Keratinocyte (primary cell): ENCODE measurements at regions not wholly inside any gene's neighbourhood (a gene's known extent, or its start where the extent isn't known, plus 50 kb on each side); places are given as distances from the start of the nearest gene placed in this dataset.

Experiments
- EZH2 ChIP-seq: IDR thresholded peaks from one replicate; pipeline ENCODE4 v1.6.1; 2012; ENCODE audit warnings: inconsistent platforms, mild to moderate bottlenecking, low read length, moderate library complexity
- TF ChIP-seq, protein P1 (sequence below), 3 experiments: IDR thresholded peaks in 1 of 3; conservative IDR thresholded peaks in 1 of 3; optimal IDR thresholded peaks in 1 of 3; 2 replicates in 2 of 3; 3 replicates in 1 of 3; pipeline versions ENCODE3 to v1.5.1; 2011; ENCODE audit warnings: low read length in 3 of 3, mild to moderate bottlenecking in 3 of 3, moderate library complexity in 2 of 3, control low read depth in 1 of 3, inconsistent platforms in 1 of 3; ENCODE audit not compliant: insufficient read depth in 2 of 3; ENCODE audit errors: extremely low read depth in 1 of 3

- TF ChIP-seq, protein P1, sequence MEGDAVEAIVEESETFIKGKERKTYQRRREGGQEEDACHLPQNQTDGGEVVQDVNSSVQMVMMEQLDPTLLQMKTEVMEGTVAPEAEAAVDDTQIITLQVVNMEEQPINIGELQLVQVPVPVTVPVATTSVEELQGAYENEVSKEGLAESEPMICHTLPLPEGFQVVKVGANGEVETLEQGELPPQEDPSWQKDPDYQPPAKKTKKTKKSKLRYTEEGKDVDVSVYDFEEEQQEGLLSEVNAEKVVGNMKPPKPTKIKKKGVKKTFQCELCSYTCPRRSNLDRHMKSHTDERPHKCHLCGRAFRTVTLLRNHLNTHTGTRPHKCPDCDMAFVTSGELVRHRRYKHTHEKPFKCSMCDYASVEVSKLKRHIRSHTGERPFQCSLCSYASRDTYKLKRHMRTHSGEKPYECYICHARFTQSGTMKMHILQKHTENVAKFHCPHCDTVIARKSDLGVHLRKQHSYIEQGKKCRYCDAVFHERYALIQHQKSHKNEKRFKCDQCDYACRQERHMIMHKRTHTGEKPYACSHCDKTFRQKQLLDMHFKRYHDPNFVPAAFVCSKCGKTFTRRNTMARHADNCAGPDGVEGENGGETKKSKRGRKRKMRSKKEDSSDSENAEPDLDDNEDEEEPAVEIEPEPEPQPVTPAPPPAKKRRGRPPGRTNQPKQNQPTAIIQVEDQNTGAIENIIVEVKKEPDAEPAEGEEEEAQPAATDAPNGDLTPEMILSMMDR (optimal IDR thresholded peaks at IDR 0.05 in 1 of 3, IDR thresholded peaks at IDR 0.05 in 1 of 3, conservative IDR thresholded peaks at IDR 0.05 in 1 of 3; ENCODE audit: extremely low read depth in 1 of 3, insufficient read depth in 2 of 3, low read length in 3 of 3): no peak
- no peak for TF ChIP-seq EZH2
Observed at GRCh38 chr2:21353879-21354679, 230.3 kb downstream of the TDRD15 start.
